ENCODE measurements at regions not wholly inside any gene's neighbourhood (a gene's known extent, or its start where the extent isn't known, plus 50 kb on each side); places are given as distances from the start of the nearest gene placed in this dataset.

GRCh38 chr14:98074111-98074510 is 1197.9 kb downstream of the BCL11B start:
- no peak for TF ChIP-seq CTCF (conservative IDR thresholded peaks at IDR 0.05; ENCODE audit: low read depth, low read length)
- DNase-seq (ENCODE audit: low read depth) = no peak
- no peak overlapping the region for H3K4me3 ChIP-seq (ENCODE audit: low read depth, low read length)

GRCh38 chr14:98077176-98077575 is 1194.8 kb downstream of the BCL11B start:
- no peak overlapping the region for H3K4me3 ChIP-seq (ENCODE audit: low read depth, low read length)
- TF ChIP-seq CTCF (conservative IDR thresholded peaks at IDR 0.05; ENCODE audit: low read depth, low read length) = no peak
- DNase-seq (ENCODE audit: low read depth) = no peak

- no peak overlapping the region for H3K4me3 ChIP-seq (ENCODE audit: low read depth, low read length)
- TF ChIP-seq CTCF (conservative IDR thresholded peaks at IDR 0.05; ENCODE audit: low read depth, low read length) = no peak
- no peak for DNase-seq (ENCODE audit: low read depth)
Observed at GRCh38 chr14:98082833-98083232, 1189.2 kb downstream of the BCL11B start.

GRCh38 chr14:98085751-98086150 is 1186.2 kb downstream of the BCL11B start:
- no peak for DNase-seq (ENCODE audit: low read depth)
- no peak for TF ChIP-seq CTCF (conservative IDR thresholded peaks at IDR 0.05; ENCODE audit: low read depth, low read length)
- H3K4me3 ChIP-seq (ENCODE audit: low read depth, low read length) = no peak overlapping the region

GRCh38 chr14:98093111-98093510 is 1178.9 kb downstream of the BCL11B start:
- no peak for DNase-seq (ENCODE audit: low read depth)
- no peak overlapping the region for H3K4me3 ChIP-seq (ENCODE audit: low read depth, low read length)
- TF ChIP-seq CTCF (conservative IDR thresholded peaks at IDR 0.05; ENCODE audit: low read depth, low read length) = no peak

- TF ChIP-seq CTCF (conservative IDR thresholded peaks at IDR 0.05; ENCODE audit: low read depth, low read length) = no peak
- no peak for DNase-seq (ENCODE audit: low read depth)
- no peak overlapping the region for H3K4me3 ChIP-seq (ENCODE audit: low read depth, low read length)
Observed at GRCh38 chr14:98099527-98099926, 1172.5 kb downstream of the BCL11B start.

- H3K4me3 ChIP-seq (ENCODE audit: low read depth, low read length) = no peak overlapping the region
- DNase-seq (ENCODE audit: low read depth) = no peak
- no peak for TF ChIP-seq CTCF (conservative IDR thresholded peaks at IDR 0.05; ENCODE audit: low read depth, low read length)
Observed at GRCh38 chr14:98101323-98101722, 1170.7 kb downstream of the BCL11B start.

Measured in choroid plexus epithelial cell (primary cell).